H1 (cell line): ENCODE measurements at regions not wholly inside any gene's neighbourhood (a gene's known extent, or its start where the extent isn't known, plus 50 kb on each side); places are given as distances from the start of the nearest gene placed in this dataset.

ENCODE experiments used
- HDAC2 ChIP-seq, 2 experiments: fragments of 300-600 bp in 1 of 2; sonication (generic) in 1 of 2; IDR thresholded peaks; 2 replicates each; pipeline ENCODE4 v1.6.1; 2011 to 2012; ENCODE audit warnings: low read depth in 2 of 2, low read length in 2 of 2, mild to moderate bottlenecking in 2 of 2, moderate library complexity in 2 of 2, borderline replicate concordance in 1 of 2, inconsistent platforms in 1 of 2
- NRF1 ChIP-seq: IDR thresholded peaks from 2 replicates; pipeline ENCODE4 v1.6.1; 2011; ENCODE audit warnings: mild to moderate bottlenecking, low read depth, low read length, improper control_type of control experiment
- SIRT6 ChIP-seq: IDR thresholded peaks from one replicate; pipeline ENCODE4 v1.7.1; 2012; ENCODE audit warnings: low read length, inconsistent platforms
- SP1 ChIP-seq: IDR thresholded peaks from 2 replicates; pipeline ENCODE4 v1.6.1; 2011; ENCODE audit warnings: low read depth, low read length

- TF ChIP-seq SIRT6 (no peak), SP1 (no peak), NRF1 (no peak), HDAC2 (IDR thresholded peaks at IDR 0.05; ENCODE audit: borderline replicate concordance in 1 of 2, low read depth in 2 of 2, low read length in 2 of 2) (no peak)
These were observed 60.6 kb upstream of the SLC2A1 start (continued) for GRCh38 chr1:43019226-43019625.
